Endothelial cell of hepatic sinusoid (primary cell): ENCODE measurements at regions not wholly inside any gene's neighbourhood (a gene's known extent, or its start where the extent isn't known, plus 50 kb on each side); places are given as distances from the start of the nearest gene placed in this dataset.
"Not testable (repeated sequence)": the region's sequence is repeated elsewhere in the genome, so short reads cannot be mapped to it uniquely, and the experiment has no call there.

Experiments used
- in situ Hi-C: cut with HindIII; loops from 2 replicates; pipeline ENCODE4 v1.10.0; 2017; ENCODE audit warnings: low sequenced_read_pairs

- in situ Hi-C loops: no loop called here
Observed at GRCh38 chr5:98163796-98164493, 609.5 kb upstream of the RGMB start.

GRCh38 chr5:98168871-98169270 lies 604.6 kb upstream of the RGMB start:
- in situ Hi-C loops: no loop called here

GRCh38 chr5:98170994-98171393 lies 602.5 kb upstream of the RGMB start:
- in situ Hi-C loops: no loop called here

GRCh38 chr5:98173334-98173733 lies 600.1 kb upstream of the RGMB start:
- in situ Hi-C loops: no loop called here

- in situ Hi-C loops: no loop called here
Observed at GRCh38 chr5:98175474-98175873, 598.0 kb upstream of the RGMB start.

- in situ Hi-C loops: no loop called here
Observed at GRCh38 chr5:98179791-98180755, 593.4 kb upstream of the RGMB start.

- in situ Hi-C loops: no loop called here
Observed at GRCh38 chr5:98186128-98186527, 587.3 kb upstream of the RGMB start.

- in situ Hi-C loops: no loop called here
Observed at GRCh38 chr5:98187945-98188344, 585.5 kb upstream of the RGMB start.

- in situ Hi-C loops: not testable (repeated sequence)
Observed at GRCh38 chr5:98190344-98190743, 583.1 kb upstream of the RGMB start.

- in situ Hi-C loops: no loop called here
Observed at GRCh38 chr5:98193921-98194760, 579.3 kb upstream of the RGMB start.

- in situ Hi-C loops: no loop called here
Observed at GRCh38 chr5:98200726-98201541, 572.5 kb upstream of the RGMB start.

- in situ Hi-C loops: no loop called here
Observed at GRCh38 chr5:98204798-98205197, 568.7 kb upstream of the RGMB start.

GRCh38 chr5:98205691-98206461 lies 567.6 kb upstream of the RGMB start:
- in situ Hi-C loops: no loop called here

- in situ Hi-C loops: no loop called here
Observed at GRCh38 chr5:98206566-98206965, 566.9 kb upstream of the RGMB start.

- in situ Hi-C loops: no loop called here
Observed at GRCh38 chr5:98209418-98209817, 564.0 kb upstream of the RGMB start.

- in situ Hi-C loops: no loop called here
Observed at GRCh38 chr5:98214240-98215051, 559.0 kb upstream of the RGMB start.

- in situ Hi-C loops: no loop called here
Observed at GRCh38 chr5:98217138-98217537, 556.3 kb upstream of the RGMB start.

- in situ Hi-C loops: no loop called here
Observed at GRCh38 chr5:98218838-98219237, 554.6 kb upstream of the RGMB start.

GRCh38 chr5:98227489-98227888 lies 546.0 kb upstream of the RGMB start:
- in situ Hi-C loops: no loop called here
